Fibroblast of lung (primary cell): ENCODE measurements at regions not wholly inside any gene's neighbourhood (a gene's known extent, or its start where the extent isn't known, plus 50 kb on each side); places are given as distances from the start of the nearest gene placed in this dataset.

Experiments
- DNase-seq, 2 donors: peaks; one replicate each; pipeline versions ENCODE4 v3.0.0 to v3.0.0-alpha.2; 2010; ENCODE audit warnings: low read depth in 2 of 2
- H2AFZ ChIP-seq: 2 replicates; pipeline ENCODE4 v1.5.1; 2012; ENCODE audit warnings: low read length, control low read depth, inconsistent platforms
- H3K27ac ChIP-seq: 2 replicates; pipeline ENCODE4 v1.5.1; 2011; ENCODE audit warnings: low read length, control low read depth; ENCODE audit not compliant: insufficient read depth
- H3K27me3 ChIP-seq: 2 replicates; pipeline ENCODE4 v1.5.1; 2011; ENCODE audit warnings: mild to moderate bottlenecking, low read length; ENCODE audit not compliant: control insufficient read depth, insufficient read depth
- H3K36me3 ChIP-seq: 2 replicates; pipeline ENCODE4 v1.5.1; 2011; ENCODE audit warnings: low read length; ENCODE audit not compliant: control insufficient read depth, insufficient read depth
- H3K4me1 ChIP-seq: 2 replicates; pipeline ENCODE4 v1.5.1; 2011; ENCODE audit warnings: low read length; ENCODE audit not compliant: control insufficient read depth, insufficient read depth; ENCODE audit errors: extremely low read depth
- H3K4me2 ChIP-seq: 2 replicates; pipeline ENCODE4 v1.5.1; 2011; ENCODE audit warnings: low read length, control low read depth; ENCODE audit not compliant: insufficient read depth; ENCODE audit errors: extremely low read depth
- H3K4me3 ChIP-seq, 4 experiments: fragments of 200-600 bp in 1 of 4; sonication (generic) in 1 of 4; replicated peaks in 1 of 4; 2 replicates each; pipeline ENCODE4 v1.5.1; 2011 to 2016; ENCODE audit warnings: low read length in 4 of 4, low read depth in 3 of 4, mild to moderate bottlenecking in 3 of 4, control low read depth in 2 of 4, inconsistent platforms in 1 of 4, mixed read lengths in 1 of 4; ENCODE audit not compliant: insufficient read depth in 1 of 4; ENCODE audit errors: control extremely low read depth in 1 of 4
- H3K79me2 ChIP-seq: 2 replicates; pipeline ENCODE4 v1.5.1; 2012; ENCODE audit warnings: mild to moderate bottlenecking, low read length, inconsistent platforms; ENCODE audit not compliant: control insufficient read depth, insufficient read depth
- H3K9ac ChIP-seq: 2 replicates; pipeline ENCODE4 v1.5.1; 2011; ENCODE audit warnings: mild to moderate bottlenecking, low read length, control low read depth; ENCODE audit not compliant: insufficient read depth
- H3K9me3 ChIP-seq: 2 replicates; pipeline ENCODE4 v1.5.1; 2012; ENCODE audit warnings: low read depth, low read length; ENCODE audit not compliant: control insufficient read depth, insufficient read depth
- H4K20me1 ChIP-seq: 2 replicates; pipeline ENCODE4 v1.5.1; 2011; ENCODE audit warnings: low read length; ENCODE audit not compliant: control insufficient read depth, insufficient read depth; ENCODE audit errors: extremely low read depth
- CTCF ChIP-seq, 2 donors: IDR thresholded peaks in 1 of 2; conservative IDR thresholded peaks in 1 of 2; 1 replicate in 1 of 2; 2 replicates in 1 of 2; pipeline ENCODE4 v1.5.1; 2011 to 2012; ENCODE audit warnings: low read length in 2 of 2, control low read depth in 1 of 2, inconsistent platforms in 1 of 2, low read depth in 1 of 2, mild to moderate bottlenecking in 1 of 2
- EZH2 ChIP-seq: IDR thresholded peaks from 2 replicates; pipeline ENCODE4 v1.5.1; 2012; ENCODE audit warnings: low read length, control low read depth, mild to moderate bottlenecking; ENCODE audit errors: missing control alignments

- no peaks in the 10 kb centered on the region for H4K20me1 ChIP-seq
- H3K4me3 ChIP-seq, result no peak overlapping the region
- no peaks in the 10 kb centered on the region for H3K27me3 ChIP-seq
- no peaks in the 10 kb centered on the region for H3K9me3 ChIP-seq
- no peak overlapping the region for H3K4me2 ChIP-seq
- no peak overlapping the region for H3K9ac ChIP-seq
- H2AFZ ChIP-seq, result no peak overlapping the region
- no peaks in the 10 kb centered on the region for H3K79me2 ChIP-seq
- no peaks in the 10 kb centered on the region for H3K36me3 ChIP-seq
- no peaks in the 10 kb centered on the region for H3K4me1 ChIP-seq
- no peak for DNase-seq
- H3K27ac ChIP-seq, result no peak overlapping the region
- no peak for TF ChIP-seq CTCF (conservative IDR thresholded peaks at IDR 0.05 in 1 of 2, IDR thresholded peaks at IDR 0.05 in 1 of 2; ENCODE audit: low read depth in 1 of 2, low read length in 2 of 2)
- no peak for TF ChIP-seq EZH2
Measured at GRCh38 chr4:14496408-14496807, 505.9 kb upstream of the CPEB2 start.

- no peaks in the 10 kb centered on the region for H3K36me3 ChIP-seq
- H3K9me3 ChIP-seq, result no peaks in the 10 kb centered on the region
- DNase-seq, result no peak
- no peak overlapping the region for H3K4me2 ChIP-seq
- no peaks in the 10 kb centered on the region for H4K20me1 ChIP-seq
- no peak overlapping the region for H3K27ac ChIP-seq
- H3K9ac ChIP-seq, result no peak overlapping the region
- H3K27me3 ChIP-seq, result no peaks in the 10 kb centered on the region
- no peak for TF ChIP-seq EZH2
- TF ChIP-seq CTCF (conservative IDR thresholded peaks at IDR 0.05 in 1 of 2, IDR thresholded peaks at IDR 0.05 in 1 of 2; ENCODE audit: low read depth in 1 of 2, low read length in 2 of 2), result no peak
- no peaks in the 10 kb centered on the region for H3K79me2 ChIP-seq
- no peaks in the 10 kb centered on the region for H3K4me1 ChIP-seq
- H3K4me3 ChIP-seq, result no peak overlapping the region
- H2AFZ ChIP-seq, result no peak overlapping the region
Measured at GRCh38 chr4:14496969-14497368, 505.3 kb upstream of the CPEB2 start.

GRCh38 chr4:14504162-14504561, 498.1 kb upstream of the CPEB2 start:
- DNase-seq, result no peak
- Histone ChIP-seq H2AFZ (no peak overlapping the region), H3K4me2 (no peak overlapping the region), H3K9me3 (no peaks in the 10 kb centered on the region), H3K27me3 (no peaks in the 10 kb centered on the region), H3K4me3 (no peak overlapping the region), H3K9ac (no peak overlapping the region), H3K27ac (no peak overlapping the region), H3K36me3 (no peaks in the 10 kb centered on the region), H4K20me1 (no peaks in the 10 kb centered on the region), H3K79me2 (no peaks in the 10 kb centered on the region), H3K4me1 (no peaks in the 10 kb centered on the region)
- no peak for TF ChIP-seq CTCF (conservative IDR thresholded peaks at IDR 0.05 in 1 of 2, IDR thresholded peaks at IDR 0.05 in 1 of 2; ENCODE audit: low read depth in 1 of 2, low read length in 2 of 2)
